ENCODE measurements at regions not wholly inside any gene's neighbourhood (a gene's known extent, or its start where the extent isn't known, plus 50 kb on each side); places are given as distances from the start of the nearest gene placed in this dataset. TPM values are rescaled to one million over a fixed set of nuclear protein-coding genes. Genes with fewer than 3 reads are reported as not detected.

DNA sequence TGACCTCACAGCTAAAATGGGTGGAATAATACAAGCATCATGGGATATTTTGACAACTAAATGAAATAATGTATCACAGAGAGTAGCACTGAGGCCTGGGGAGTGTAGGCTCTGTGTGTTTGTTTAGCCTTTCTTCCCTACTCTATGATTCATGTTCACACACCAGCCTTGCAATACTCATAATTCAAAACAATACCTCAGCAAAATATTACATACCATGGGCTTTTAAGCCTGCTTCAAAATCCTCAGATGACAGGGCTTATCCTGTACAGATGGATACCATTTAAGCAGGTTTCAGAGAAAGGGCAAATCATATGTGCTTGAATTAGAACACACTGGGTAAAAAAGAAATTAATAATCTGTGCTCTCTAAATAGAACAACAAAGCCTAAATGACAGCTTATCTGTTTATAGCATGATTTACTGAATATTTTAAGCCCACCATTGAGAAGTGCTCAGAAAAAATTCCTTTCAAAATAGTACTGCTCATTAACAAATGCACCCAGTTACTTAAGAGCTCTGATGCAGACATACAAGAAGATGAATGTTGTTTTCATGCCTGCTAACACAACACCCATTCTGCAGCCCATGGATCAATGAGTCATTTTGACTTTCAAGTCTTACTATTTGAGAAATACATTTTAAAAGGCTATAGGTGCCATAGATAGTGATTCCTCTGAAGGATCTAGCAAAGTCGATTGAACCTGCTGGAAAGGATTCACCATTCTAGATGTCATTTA lies 84.9 kb upstream of the ADAMTS20 start:
- no peak for DNase-seq (ENCODE audit: low read depth)
- TF ChIP-seq, protein P1, sequence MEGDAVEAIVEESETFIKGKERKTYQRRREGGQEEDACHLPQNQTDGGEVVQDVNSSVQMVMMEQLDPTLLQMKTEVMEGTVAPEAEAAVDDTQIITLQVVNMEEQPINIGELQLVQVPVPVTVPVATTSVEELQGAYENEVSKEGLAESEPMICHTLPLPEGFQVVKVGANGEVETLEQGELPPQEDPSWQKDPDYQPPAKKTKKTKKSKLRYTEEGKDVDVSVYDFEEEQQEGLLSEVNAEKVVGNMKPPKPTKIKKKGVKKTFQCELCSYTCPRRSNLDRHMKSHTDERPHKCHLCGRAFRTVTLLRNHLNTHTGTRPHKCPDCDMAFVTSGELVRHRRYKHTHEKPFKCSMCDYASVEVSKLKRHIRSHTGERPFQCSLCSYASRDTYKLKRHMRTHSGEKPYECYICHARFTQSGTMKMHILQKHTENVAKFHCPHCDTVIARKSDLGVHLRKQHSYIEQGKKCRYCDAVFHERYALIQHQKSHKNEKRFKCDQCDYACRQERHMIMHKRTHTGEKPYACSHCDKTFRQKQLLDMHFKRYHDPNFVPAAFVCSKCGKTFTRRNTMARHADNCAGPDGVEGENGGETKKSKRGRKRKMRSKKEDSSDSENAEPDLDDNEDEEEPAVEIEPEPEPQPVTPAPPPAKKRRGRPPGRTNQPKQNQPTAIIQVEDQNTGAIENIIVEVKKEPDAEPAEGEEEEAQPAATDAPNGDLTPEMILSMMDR (IDR thresholded peaks at IDR 0.05; ENCODE audit: insufficient read depth, low read length) = no peak
- no peak overlapping the region for H3K4me3 ChIP-seq (ENCODE audit: low read depth, low read length)

DNA sequence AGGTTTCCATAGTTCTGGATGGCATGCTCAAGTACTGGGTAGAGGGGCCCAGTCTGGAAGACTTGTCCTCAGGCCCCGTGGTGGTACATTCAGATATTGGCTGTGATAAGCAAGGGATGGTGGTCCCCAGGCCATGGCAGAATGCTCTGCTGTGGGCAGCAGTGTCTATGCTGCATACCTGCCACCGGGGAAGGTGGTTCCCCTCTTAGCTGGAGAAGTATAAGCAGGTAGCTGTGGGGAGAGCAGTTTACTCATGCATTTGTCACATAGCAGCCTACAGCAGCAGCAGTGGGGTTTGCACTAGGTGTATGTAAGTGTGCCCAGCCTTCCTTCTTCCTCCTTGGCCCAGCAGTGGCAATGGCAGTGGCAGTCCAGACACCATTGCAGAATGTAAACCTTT lies 69.3 kb upstream of the ADAMTS20 start:
- H3K4me3 ChIP-seq (ENCODE audit: low read depth, low read length) = no peak overlapping the region
- TF ChIP-seq, protein P1 (IDR thresholded peaks at IDR 0.05; ENCODE audit: insufficient read depth, low read length) = no peak
- DNase-seq (ENCODE audit: low read depth) = no peak

DNA sequence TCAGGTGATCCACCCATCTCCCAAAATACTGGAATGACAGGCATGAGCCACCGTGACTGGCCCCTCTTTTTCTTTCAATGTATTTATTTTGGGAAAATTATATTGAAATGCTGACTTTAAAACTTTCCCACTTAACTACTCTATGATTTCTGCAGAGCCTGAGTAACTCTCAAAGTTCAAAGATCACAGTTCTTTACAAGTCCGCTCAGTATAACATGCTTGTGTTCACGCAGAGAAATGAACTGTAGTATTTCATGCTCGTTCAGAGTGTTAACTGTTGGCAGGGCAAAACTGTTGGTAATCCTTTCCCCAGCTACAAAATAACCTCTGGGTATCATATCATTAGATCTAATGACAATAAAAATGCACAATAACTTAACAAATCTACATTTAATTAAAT lies 50.7 kb upstream of the ADAMTS20 start:
- DNase-seq (ENCODE audit: low read depth) = no peak

More for the DNA sequence above, 50.7 kb upstream of the ADAMTS20 start:
- TF ChIP-seq, protein P1 (IDR thresholded peaks at IDR 0.05; ENCODE audit: insufficient read depth, low read length) = no peak
- H3K4me3 ChIP-seq (ENCODE audit: low read depth, low read length) = no peak overlapping the region

Small RNA genes lying in the stretch of these regions (small RNA-seq; reads per million reads assigned to genes)
- not detected for gene AC090525.3
